GM11168 (cell line): ENCODE measurements at regions not wholly inside any gene's neighbourhood (a gene's known extent, or its start where the extent isn't known, plus 50 kb on each side); places are given as distances from the start of the nearest gene placed in this dataset.
"Not testable (repeated sequence)": the region's sequence is repeated elsewhere in the genome, so short reads cannot be mapped to it uniquely, and the experiment has no call there.

Source experiments
- in situ Hi-C: fragments of 300-500 bp; cut with MboI; formaldehyde crosslinking; loops from one replicate; pipeline ENCODE4 v1.12.0; 2022; ENCODE audit warnings: low sequenced_read_pairs; ENCODE audit not compliant: unreplicated experiment

DNA sequence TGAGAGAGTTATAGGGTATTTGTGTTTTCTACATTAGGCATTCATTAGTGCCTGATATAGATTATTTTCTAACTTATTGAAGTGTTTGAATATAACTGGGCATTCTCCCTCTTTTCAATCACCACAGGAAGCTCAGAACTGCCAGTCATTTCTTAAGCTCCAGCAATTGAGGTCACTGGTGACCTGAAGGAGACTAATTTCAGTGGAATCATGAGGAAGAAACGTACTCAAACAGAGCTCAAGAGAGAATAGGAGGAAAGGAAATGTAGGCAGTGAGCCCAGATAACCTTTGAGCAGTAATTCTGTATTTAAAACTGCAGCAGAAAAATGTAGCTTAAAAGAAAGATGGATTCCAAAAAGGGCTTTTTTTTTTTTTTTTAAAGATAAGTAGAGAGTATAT lies 1035.5 kb downstream of the SOCS6 start:
- in situ Hi-C loops = no loop called here

DNA sequence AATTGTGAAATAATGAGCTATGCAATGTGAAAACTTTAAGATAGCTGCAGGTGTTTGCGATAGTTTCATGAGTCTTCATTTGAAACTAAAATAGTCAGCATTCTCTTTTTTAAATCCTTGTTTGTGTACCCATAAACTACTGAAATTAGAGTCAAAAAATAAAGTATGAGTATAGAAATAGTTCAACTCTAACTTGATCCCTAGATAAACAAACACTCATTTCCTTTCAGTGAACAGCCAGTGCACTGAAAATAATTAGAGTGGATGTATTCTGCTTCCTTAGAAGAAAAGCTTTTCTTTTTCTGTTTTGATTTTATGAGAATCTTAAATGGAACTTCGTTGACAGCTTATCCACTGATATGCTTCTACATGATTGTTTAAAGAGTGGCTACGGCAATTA lies 1033.4 kb downstream of the SOCS6 start:
- in situ Hi-C loops = no loop called here

DNA sequence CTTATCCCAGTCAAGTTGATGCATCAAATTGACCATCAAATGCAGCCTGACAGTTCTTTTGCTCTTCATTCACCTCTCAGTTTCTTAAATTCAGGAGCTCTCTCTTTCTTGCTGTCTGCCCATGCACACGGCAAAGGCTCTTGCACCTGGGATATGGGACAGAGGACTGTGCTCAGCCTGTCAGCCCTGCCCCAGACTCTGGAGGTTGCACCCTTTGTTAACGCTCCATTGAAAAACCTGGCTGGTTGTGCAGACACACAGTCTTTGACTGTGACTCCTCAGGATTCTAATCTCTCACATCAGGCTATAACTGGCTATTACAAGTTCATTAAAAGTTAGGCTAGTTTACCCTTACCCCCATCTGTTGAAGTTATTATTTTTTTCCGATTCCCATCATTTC lies 1032.5 kb downstream of the SOCS6 start:
- in situ Hi-C loops = no loop called here

DNA sequence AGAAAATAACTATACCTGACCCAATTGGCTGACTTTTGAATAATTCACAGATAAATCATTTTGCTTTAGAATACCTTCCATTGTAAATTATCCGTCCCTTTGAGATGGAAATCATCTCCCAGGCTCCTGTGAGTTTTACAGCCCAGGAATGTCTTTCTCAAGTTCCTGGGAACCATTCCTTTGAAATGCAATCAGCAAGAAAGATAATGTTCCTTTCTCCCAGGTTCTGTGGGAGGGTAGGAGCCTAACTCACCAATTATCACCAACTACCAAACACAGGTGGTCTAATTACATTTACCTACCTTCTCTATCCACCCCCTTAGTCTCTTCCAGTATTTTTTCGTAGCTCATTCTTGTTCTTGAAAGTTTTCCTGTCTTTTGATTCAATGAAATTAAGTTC lies 1016.0 kb downstream of the SOCS6 start:
- in situ Hi-C loops = no loop called here

DNA sequence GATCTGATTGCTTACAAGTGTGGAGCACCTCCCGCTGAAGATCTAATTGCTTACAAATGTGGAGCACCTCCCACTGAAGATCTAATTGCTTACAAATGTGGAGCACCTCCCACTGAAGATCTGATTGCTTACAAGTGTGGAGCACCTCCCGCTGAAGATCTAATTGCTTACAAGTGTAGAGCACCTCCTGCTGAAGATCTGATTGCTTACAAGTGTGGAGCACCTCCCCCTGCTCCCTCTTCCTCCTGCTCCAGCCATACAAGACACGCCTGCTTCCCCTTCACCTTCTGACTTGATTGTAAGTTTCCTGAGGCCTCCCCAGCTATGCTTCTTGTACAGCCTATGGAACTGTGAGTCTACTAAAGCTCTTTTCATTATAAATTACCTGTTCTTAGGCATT lies 1014.9 kb downstream of the SOCS6 start:
- in situ Hi-C loops = not testable (repeated sequence)

DNA sequence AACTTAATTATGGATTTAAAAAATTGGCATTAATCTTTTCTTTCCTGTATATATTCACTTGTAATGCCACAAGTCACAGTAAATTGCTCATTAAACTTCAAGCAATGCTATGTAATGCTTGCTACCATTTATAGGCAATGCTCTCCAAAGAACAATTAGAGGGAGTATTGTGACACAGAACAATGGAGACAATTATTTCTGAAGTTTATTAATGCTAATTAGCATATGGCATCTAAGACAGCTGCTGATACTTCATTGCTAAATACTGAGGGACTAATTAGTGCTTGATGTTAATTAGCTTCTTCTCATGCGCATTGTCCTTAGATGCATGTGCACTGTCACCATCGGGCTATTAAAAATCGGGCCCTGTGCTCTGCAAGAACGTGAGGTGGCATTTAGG lies 1012.8 kb downstream of the SOCS6 start:
- in situ Hi-C loops = no loop called here

DNA sequence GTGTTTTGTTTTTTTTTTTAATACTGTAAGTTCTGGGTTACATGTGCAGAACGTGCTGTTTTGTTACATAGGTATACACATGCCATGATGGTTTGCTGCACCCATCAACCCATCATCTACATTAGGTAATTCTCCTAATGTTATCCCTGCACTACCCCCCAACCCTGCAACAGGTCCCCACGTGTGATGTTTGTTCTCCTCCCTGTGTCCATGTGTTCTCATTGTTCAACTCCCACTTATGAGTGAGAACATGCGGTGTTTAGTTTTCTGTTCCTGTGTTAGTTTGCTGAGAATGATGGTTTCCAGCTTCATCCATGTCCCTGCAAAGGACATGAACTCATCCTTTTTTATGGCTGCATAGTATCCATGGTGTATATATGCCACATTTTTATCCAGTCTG lies 1005.4 kb downstream of the SOCS6 start:
- in situ Hi-C loops = not testable (repeated sequence)

DNA sequence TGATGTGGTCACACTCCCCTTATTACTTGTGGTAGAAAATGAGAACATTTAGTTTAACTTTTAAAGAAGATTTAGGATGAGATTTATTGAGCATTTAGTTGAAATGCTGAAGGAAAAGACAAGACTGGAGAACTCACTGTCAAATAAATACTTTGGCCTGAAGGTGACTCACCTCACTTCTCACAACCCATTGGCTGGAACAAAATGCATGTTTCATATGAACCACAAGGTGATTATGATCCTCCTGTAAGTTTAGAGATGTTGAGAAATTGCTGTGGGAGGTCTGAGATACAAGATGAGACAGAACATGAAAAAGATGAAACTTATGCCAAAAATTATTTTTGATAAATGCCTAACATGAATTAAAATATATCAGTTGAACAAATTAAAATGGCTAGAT lies 1004.5 kb downstream of the SOCS6 start:
- in situ Hi-C loops = no loop called here

DNA sequence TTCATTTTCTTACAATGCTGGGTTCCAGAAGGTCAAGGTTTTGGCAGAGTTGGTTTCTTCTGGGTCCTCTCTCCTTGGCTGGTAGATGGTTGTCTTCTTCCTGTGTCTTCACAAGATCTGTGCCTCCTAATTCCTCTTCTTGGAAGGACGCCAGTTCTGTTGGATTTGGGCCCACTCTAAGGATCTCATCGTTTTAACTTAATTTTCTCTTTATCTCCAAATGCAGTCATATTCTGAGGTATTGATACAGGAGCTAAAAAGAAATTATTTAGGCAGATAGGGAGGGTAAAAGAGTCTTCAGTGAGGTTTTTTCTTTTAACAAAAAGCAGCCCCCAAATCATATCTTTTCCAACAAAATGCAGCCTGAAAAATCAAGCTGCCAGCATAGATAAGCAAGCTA lies 998.4 kb downstream of the SOCS6 start:
- in situ Hi-C loops = no loop called here

DNA sequence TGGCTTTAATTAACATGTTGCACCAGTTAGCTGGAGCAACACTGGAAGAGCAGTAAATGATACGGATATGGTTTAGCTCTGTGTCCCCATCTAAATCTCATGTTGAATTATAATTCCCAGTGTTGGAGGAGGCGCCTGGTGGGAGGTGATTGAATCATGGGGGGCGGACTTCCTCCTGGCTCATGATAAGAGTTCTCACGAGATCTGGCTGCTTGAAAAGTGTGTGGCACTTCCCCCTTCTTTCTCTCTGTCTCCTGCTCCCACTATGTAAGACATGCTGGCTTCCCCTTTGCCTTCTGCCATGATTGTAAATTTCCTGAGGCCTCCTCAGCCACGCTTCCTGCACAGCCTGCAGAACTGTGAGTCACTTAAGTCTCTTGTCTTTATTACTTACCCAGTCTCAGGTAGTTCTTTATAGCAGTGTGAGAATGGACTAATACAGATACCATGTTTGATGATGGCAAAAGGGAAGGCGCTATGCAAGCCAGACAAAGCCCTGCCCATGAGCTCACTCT lies 963.6 kb downstream of the SOCS6 start:
- in situ Hi-C loops = no loop called here

DNA sequence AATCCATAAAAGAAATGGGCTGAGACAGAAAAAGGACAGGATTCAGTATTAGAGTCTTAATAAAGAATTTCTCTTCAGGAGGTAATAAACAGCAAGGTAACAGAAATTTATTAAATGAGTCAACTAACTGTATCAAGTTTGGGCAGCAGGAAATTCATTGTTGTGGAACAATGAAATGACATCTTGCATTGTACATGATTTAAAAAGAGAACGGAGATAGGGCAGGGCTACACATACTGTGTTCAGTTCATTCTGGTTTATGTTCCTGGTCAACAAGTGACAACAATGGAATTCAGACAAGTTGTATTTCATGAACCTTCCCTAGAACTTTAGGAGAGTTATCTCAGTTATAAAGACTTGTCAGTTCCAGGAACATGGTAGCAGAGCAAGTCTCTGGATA lies 961.3 kb downstream of the SOCS6 start:
- in situ Hi-C loops = no loop called here

DNA sequence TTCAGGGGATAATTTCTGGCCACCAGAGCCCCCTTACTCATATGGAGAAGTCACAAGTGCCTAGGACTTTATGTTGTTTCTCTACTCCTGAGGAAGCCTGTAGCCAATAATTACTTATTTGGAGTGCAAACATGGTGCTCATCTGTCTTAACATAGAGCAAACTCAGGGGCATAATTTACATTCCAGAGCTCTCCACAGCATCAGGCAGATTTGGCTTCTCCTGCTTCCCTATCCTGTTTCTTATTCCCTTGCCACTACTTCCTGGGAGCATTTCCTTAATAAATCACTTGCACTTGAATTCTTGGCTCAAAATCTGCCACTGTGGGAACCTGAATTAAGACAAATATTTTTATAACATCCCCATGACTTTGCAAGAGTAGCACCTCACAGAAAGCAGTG lies 960.9 kb downstream of the SOCS6 start:
- in situ Hi-C loops = no loop called here

DNA sequence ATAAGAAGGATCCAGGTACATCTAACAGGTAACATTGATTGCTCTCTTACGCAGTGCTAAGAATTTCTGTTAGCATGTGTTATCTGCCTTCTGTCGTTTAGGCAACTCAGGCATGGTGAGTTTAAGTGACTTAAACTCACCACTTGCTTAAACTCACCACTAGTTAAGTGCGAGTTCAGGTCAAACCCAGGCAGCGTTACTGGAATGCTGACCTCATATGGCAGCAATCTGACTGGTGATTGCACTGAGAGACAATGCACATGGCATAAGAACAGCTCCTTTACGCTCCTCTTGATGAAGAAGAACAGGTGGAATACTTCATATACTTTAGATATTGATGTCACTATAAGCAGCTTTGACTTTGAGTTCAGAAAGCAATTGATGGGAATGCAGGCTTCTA lies 954.1 kb downstream of the SOCS6 start:
- in situ Hi-C loops = no loop called here

DNA sequence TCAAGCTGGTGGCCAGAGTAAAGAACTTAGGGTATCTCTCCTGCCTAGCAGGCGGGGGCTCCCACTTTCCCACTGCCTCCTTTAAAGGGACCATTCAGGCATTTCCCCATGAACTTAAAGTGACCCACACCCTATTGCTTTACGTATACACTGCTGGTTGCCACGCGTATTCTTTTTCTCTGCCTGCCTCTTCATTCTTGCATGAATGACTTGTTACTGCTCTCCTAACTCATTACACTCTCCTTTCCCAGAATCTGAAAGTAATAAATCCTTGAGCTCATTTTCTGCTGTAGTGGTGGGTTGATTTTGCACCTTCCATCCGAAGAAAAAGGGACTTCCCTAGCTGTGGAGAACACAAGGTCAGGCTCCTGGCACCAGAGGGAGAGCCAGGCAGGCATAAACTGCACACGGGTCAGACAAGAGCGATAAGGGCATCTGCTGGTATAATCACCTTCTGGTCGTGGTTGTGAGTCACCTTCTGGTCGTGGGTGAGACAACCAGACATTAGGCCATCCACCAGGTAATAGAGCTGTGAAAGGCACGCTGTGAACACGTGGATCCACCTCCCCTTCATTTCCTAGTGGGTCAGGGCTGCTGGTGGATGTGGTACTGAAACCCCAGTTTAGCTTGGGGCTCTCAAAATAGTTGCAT lies 950.3 kb downstream of the SOCS6 start:
- in situ Hi-C loops = no loop called here

DNA sequence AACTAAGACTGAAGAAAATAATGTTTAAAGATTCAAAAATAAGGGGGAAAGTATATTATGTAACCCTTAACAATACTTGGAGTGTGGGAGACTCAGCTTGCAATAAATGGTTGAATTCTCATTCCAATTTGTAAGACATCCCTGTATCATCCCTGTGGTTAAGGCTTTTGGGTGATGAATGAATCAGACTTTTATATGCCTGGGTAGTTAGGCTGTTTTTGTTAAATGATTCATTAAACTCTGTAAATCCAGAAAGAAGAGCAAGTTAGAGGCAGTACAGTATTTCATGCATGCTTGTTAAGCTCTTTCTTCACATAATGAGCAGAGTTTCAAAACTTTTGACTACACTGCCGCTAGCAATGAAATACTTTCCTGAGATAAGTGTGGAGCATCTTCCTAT lies 948.8 kb downstream of the SOCS6 start:
- in situ Hi-C loops = no loop called here

DNA sequence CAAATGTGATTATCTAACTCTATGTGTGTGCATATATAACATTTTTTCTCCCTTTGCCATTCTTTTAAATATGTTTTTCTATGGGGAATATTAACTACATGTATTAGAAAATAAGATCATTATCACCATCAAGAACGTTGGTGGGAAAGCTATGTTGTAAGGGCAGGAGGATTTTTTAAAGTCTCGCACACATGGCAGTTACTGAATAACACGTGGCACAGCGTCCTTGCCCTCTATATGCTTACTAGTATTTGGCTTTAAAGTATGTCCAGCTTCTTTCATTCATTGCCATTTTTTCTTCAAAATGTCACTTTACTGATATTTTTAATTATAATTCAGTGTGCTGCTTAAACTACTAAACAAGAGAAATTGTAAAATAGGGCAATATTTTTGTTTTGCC lies 944.3 kb downstream of the SOCS6 start:
- in situ Hi-C loops = no loop called here

DNA sequence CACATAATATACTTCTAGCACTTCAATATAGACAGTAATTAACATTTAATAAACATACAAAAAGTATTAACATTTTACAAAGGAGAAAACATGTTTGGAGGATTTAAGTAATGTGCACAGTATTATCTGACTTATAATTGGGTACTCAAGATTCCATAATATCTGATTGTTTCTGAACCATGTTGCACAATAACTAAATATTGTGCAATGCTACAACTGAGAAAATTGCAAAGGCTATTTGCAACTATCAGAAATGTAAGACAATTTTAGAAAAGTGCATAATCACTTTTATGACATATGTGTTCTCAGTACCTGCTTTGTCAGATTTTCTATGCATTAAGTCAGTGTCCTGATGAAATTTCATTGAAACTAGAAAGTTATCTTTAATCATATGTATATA lies 934.6 kb downstream of the SOCS6 start:
- in situ Hi-C loops = no loop called here

DNA sequence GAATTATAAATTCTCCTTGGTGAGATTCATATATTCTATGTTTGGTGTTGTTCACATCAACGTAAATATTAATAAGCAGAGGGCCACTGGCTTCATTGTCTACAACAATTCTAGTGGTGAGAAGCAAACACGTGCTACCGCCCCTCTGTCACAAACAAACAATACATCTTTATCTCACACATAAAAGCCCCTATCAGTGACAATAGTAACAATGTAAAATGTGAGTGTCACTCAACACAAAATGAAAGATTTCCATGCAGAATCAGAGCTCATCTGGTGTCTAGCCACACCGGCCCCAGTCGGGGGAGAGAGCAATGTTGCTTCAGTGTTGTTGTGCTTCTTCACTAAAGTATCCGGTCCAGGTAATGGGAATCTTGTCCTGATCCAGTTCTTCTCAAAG lies 932.6 kb downstream of the SOCS6 start:
- in situ Hi-C loops = no loop called here

DNA sequence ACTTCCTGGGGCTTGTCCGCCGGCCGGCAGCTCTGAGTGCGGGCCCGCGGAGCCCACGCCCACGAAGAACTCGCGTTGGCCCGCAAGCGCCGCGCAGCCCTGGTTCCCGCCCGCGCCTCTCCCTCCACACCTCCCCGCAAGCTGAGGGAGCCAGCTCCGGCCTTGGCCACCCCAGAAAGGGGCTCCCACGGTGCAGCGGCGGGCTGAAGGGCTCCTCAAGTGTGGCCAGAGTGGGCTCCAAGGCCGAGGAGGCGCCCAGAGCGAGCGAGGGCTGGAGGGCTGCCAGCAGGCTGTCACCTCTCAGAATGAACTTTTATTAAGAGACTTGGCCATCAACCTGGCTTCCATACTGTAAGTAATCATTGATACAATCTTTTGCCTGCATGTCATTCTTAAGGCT lies 923.9 kb downstream of the SOCS6 start:
- in situ Hi-C loops = not testable (repeated sequence)

DNA sequence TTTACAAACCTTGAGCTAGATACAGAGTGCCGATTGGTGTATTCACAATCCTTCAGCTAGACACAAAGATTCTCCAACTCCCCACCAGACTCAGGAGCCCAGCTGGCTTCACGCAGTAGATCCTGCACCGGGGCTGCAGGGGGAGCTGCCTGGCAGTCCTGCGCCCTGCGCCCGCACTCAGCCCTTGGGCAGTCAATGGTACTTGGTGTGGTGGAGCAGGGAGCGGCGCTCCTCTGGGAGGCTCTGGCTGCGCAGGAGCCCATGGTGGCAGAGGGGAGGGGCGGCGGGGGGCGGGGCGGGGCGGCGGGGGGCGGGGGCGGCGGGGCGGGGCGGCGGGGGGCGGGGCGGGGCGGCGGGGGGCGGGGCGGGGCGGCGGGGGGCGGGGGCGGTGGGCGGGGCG lies 923.4 kb downstream of the SOCS6 start:
- in situ Hi-C loops = no loop called here

DNA sequence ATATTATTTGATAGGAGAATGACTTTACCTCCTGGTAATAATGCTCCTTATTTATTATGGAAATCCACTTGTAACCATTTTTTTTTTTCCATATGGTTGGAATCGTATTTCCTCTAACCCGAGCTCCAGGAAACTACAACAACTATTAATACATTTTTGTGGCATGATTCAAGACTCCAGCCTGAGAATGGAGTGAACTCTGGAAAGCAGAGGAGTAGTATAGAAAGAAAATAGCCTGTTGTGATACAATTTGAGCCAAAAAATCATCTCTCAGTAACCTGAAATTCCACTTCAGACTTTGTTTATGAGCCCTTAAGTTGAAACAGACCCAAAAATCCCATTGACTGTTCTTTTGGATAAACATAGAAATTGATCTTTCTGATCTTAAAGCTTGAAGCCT lies 921.1 kb downstream of the SOCS6 start:
- in situ Hi-C loops = no loop called here

DNA sequence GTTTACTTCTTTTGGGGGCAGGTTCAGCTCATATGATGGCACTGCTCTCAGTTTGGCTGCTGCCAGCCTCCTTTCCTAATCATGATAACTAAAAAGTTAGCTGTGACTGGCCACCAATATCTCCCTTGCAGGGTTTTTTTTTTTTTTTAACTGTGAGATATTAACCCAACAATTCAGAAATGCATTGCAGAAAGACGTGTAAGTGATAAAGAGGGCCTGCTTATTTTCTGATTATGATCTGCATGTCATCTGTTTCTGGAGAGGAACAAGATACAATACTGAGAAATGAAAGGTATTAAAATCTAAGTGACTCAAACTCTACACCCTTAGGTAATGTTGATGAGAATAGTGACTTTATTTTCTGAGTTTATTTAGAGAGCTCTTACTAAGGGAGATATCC lies 905.6 kb downstream of the SOCS6 start:
- in situ Hi-C loops = no loop called here

DNA sequence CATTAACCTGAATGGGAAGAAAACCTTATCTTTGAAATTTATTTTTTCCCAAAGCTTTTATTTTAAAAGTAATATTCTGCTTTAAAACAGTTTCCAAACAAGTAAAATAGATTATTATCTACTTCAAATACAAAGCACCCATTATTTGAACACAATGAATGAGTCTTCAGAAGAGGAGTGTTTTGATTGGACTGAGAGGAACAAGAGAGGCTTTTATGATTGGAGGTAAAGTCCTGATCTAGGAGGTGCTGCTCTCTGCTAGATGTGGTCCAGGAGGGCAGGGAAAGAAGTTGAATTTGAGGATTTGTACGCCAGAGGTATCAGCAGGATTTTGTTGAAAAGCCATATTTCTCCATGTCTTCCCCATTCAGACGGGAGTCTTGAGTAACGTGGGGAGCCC lies 900.7 kb downstream of the SOCS6 start:
- in situ Hi-C loops = no loop called here
